Jurkat, Clone E6-1 (cell line): ENCODE measurements at regions not wholly inside any gene's neighbourhood (a gene's known extent, or its start where the extent isn't known, plus 50 kb on each side); places are given as distances from the start of the nearest gene placed in this dataset.

Experiments used
- DNase-seq: peaks from one replicate; pipeline ENCODE4 v3.0.0-alpha.2; 2011; ENCODE audit warnings: low read depth, low spot score
- H3K4me3 ChIP-seq: 2 replicates; pipeline ENCODE4 v1.5.1; 2011; ENCODE audit warnings: mild to moderate bottlenecking, low read length, control low read depth, moderate library complexity

- no peak overlapping the region for H3K4me3 ChIP-seq
- DNase-seq: no peak
These were observed 275.2 kb upstream of the SSTR1 start for GRCh38 chr14:37932481-37932880.

DNA sequence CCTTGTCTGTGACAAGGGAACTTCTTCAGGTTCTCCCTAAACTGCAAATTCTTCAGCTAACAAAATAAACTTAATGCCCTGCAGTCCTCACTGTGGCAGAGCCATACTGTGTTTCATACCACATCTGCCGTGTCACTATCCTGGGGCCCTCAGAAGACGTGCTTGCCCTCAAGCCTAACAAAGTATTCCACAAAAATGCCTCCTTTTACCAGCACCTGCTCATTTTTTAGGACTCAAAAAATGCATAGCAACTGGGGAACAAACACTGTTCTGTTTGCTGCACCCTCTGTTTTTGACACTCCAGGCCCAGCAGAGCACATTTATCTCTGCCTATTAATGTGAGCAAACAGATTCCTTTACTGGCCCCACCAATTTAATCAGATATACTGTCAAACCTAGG lies 270.7 kb upstream of the SSTR1 start:
- no peak overlapping the region for H3K4me3 ChIP-seq
- no peak for DNase-seq

DNA sequence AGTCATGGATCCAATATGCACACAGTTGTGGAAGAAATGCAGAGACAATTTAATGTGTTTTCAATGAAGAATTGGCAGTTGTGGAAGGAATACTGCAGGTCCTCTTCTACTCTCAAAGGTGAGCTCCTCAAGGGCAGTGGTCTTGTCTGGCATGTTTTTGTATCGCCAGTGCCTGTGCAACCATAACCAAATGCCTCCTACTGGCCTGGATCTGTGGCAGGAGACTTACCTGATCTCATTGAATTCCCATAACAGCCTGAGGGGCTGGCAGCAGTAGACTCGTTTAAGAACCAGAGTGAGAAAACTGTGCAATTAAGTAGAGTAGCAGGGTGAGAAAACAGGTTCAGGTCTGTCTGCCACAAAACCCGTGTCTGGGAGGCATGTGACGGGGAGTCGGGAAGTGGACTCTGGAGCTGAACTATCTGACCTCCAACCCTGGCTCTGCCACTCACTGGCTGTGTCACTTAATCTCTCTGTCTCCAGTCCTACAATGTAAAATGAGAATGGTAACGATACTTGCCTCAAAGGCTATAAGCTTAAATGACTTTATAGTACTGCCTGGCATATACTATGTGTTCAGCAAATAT lies 268.2 kb upstream of the SSTR1 start:
- no peak for DNase-seq

DNA sequence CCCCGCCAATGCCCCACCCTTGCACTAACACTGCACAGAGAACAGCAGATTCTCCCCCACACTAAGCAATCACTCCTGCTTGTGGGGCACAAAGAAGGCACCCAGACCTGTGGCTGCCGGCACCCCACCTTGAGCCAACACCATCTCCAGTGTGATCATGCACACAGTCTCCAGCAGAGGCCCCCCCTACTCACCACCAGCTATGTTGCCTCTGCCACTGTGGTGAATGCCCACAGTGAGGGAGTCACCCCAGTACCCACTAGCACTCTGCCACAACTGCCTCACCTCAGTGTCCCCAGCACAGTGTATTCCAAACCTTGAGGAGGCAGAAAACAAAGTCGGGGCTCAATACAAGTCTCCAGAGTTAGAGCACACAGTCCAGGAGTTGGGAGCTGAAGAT lies 261.7 kb upstream of the SSTR1 start:
- no peak overlapping the region for H3K4me3 ChIP-seq

More for the DNA sequence above, 268.2 kb upstream of the SSTR1 start:
- no peak overlapping the region for H3K4me3 ChIP-seq

DNA sequence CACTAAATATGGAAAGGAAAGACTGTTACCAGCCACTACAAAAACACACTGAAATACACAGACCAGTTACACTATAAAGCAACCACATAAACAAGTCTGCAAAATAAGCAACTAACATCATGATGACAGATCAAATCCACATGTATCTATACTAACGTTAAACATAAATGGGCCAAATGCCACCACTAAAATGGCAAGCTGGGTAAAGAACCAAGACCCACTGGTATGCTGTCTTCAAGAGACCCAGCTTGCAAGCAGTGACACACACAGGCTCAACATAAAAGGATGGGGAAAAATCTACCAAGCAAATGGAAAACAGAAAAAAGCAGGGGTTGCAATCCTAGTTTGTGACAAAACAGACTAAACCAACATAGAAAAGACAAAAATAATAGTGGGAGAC lies 260.9 kb upstream of the SSTR1 start:
- H3K4me3 ChIP-seq: no peak overlapping the region
- no peak for DNase-seq

More for the DNA sequence above, 261.7 kb upstream of the SSTR1 start:
- DNase-seq: no peak

DNA sequence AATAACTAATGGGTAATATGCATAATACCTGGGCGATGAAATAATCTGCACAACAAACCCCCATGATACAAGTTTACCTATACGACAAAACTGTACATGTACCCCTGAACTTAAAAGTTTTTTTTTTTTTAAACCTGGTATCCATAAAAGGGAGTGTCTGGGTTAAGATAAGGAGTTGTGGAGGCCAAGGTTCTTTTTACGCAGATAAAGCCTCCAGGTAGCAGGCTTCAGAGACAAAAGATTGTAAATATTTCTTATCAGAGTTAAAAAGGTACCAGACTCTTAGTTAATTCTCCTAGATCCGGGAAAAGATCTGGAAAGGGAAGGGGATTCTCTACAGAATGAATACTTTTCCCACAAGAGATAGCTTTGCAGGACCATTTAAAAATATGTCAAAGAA lies 259.4 kb upstream of the SSTR1 start:
- DNase-seq: no peak
- no peak overlapping the region for H3K4me3 ChIP-seq

- no peak overlapping the region for H3K4me3 ChIP-seq
- DNase-seq: no peak
These were observed 239.0 kb upstream of the SSTR1 start for GRCh38 chr14:37968664-37969240.

DNA sequence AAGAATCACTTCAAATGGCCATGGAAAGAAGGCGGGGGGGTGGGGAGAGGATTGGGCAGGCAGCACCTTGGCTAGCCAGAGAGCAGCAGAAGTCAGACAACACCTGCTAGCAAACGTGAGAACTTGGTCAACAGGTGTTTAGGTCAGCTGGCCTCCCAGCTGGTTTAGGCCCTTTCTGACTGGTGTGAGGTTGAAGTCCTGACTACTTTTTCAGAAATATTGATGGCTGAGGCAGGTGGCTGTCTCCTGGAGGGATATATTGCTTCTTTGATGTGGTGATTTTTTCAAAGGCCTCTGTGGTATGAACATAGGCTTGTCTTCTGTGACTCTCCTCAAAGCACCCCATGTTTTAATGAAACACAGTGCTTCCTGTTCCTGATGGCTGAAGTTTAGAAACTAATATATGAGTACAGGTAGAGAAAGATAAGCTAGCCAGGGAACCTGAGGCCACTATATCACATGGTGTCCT lies 238.2 kb upstream of the SSTR1 start:
- peak; percentile 56 for DNase-seq
- no peak overlapping the region for H3K4me3 ChIP-seq

- no peak overlapping the region for H3K4me3 ChIP-seq
- DNase-seq: no peak
These were observed 237.0 kb upstream of the SSTR1 start for GRCh38 chr14:37970696-37971095.

GRCh38 chr14:37972941-37973887 lies 234.5 kb upstream of the SSTR1 start:
- no peak for DNase-seq

DNA sequence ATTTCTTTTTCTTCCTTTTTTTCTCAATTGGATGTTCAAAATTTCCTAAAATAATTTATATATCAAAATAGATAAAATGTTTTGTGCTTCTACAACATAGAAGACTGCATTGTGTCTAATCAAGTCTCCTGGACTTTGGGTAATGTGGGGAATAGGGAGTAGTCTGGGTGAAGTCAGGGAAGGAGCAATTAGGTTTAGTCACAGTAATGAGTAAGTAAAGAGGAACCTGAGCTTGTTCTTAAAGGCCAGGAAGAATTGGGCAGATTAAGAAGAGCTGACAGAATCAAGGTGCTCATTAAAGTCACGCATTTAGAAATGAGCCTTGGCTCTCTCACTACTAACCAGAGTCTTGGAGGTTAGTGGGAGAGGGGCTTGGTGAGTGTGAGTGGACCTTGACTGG lies 233.3 kb upstream of the SSTR1 start:
- no peak overlapping the region for H3K4me3 ChIP-seq
- DNase-seq: no peak

More at GRCh38 chr14:37972941-37973887, 234.5 kb upstream of the SSTR1 start:
- H3K4me3 ChIP-seq: no peak overlapping the region

DNA sequence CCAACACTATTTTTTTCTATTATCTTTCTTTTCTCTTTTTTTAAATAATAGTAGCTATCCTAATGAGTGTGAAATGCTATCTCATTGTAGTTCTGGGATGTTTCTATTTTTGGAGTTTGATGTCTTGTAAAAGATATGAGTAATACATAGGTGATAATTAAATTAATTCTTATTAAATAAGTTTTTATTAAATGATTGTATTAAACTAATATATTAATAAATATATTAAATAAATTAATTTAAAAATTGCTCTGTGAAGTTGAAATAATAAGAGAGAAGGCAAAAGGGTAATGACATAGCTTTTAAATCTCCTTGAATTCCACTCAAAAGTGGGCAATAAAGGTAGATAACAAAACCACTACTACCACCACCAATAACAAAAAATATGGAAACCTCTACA lies 230.2 kb upstream of the SSTR1 start:
- H3K4me3 ChIP-seq: no peak overlapping the region
- DNase-seq: no peak

DNA sequence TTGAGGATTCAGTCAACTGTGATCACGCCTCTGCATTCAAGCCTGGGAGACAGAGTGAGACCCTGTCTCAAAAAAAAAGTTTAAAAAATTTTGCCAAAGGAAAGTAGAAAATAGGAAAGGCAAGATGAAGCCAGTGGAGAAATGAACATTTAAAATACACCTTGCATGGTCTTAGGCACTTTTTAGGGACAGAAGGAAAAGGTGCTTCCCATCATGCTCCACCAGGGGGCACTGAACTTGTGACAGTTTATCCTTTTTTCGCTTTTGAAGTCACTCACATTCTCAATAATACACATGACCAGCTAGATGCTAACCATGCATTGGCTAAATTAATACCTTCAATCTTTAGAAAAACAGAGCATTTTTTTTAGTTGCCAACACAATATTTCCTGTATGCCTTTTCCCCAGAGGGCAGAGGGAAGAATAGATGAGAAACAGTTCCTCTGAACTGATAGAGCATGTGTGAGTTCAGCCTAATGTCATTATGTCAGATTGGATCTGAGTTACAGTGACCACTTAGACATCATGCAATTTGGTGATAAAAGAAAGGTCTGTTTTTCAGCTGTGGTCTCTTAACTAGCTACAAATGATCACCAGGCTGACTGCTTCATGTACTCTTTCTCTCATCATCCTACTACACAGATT lies 221.8 kb upstream of the SSTR1 start:
- DNase-seq: peak; percentile 50
- no peak overlapping the region for H3K4me3 ChIP-seq

- no peak for DNase-seq
- no peak overlapping the region for H3K4me3 ChIP-seq
These were observed 219.2 kb upstream of the SSTR1 start for GRCh38 chr14:37988472-37988871.

- no peak for DNase-seq
- H3K4me3 ChIP-seq: no peak overlapping the region
These were observed 216.7 kb upstream of the SSTR1 start for GRCh38 chr14:37991027-37991426.

DNA sequence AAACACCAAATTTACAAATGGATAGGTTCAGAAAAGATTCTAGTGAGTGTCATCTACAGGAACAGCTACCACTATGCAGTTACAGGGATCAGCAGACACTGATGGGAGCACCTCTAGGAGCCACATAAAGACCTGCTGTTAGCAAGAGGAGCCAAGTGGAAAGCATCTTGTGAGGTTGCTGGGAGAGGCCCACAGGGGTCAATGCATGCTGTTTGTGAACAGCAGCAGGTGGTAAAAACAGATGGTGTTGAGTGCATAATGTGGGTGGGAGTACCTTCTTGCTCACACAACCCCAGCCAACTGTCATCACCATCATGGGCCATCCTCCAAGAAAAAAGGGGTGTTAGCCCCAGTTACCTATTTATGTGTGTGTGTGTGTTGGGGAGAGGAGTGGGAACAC lies 215.2 kb upstream of the SSTR1 start:
- H3K4me3 ChIP-seq: no peak overlapping the region
- no peak for DNase-seq

- H3K4me3 ChIP-seq: no peak overlapping the region
- no peak for DNase-seq
These were observed 212.8 kb upstream of the SSTR1 start for GRCh38 chr14:37994846-37995372.

DNA sequence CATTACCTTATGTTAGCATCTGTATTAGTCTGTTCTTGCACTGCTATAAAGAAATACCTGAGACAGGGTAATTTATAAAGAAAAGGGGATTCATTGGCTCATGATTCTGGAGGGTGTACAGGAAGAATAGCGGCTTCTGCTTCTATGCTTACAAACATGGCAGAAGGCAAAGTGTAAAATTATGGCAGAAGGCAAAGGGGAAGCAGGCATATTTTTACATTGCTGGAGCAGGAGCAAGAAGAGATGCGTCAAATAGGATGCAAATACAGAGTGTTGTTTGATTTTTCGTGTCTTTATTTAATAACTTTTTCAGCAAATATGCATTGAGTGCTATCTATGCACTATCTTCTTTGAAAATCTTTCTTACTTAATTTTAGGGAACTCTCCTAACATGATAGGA lies 210.7 kb upstream of the SSTR1 start:
- no peak for DNase-seq
- no peak overlapping the region for H3K4me3 ChIP-seq

DNA sequence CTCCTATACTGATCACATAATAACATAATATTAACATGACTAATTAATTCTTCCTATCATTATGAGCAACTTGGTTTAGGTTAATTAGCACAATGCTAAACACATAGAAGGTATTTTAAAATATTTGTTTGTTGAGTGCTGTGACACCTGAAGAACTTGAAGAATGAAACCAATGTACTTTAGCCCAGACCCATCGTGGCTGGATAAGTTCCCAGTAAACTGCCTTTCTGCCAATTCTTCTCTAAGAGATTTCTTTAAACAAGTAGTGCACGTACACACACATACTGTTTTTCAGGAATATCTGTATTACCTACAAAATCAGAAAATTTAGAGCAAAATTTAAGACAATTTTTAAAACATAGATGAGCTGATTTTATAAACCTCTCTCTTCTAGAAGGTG lies 207.4 kb upstream of the SSTR1 start:
- no peak for DNase-seq
- no peak overlapping the region for H3K4me3 ChIP-seq
